ENCODE measurements at regions not wholly inside any gene's neighbourhood (a gene's known extent, or its start where the extent isn't known, plus 50 kb on each side); places are given as distances from the start of the nearest gene placed in this dataset.
A peak's percentile ranks its signal among the peaks of the same experiment; 100 is the strongest.

DNA sequence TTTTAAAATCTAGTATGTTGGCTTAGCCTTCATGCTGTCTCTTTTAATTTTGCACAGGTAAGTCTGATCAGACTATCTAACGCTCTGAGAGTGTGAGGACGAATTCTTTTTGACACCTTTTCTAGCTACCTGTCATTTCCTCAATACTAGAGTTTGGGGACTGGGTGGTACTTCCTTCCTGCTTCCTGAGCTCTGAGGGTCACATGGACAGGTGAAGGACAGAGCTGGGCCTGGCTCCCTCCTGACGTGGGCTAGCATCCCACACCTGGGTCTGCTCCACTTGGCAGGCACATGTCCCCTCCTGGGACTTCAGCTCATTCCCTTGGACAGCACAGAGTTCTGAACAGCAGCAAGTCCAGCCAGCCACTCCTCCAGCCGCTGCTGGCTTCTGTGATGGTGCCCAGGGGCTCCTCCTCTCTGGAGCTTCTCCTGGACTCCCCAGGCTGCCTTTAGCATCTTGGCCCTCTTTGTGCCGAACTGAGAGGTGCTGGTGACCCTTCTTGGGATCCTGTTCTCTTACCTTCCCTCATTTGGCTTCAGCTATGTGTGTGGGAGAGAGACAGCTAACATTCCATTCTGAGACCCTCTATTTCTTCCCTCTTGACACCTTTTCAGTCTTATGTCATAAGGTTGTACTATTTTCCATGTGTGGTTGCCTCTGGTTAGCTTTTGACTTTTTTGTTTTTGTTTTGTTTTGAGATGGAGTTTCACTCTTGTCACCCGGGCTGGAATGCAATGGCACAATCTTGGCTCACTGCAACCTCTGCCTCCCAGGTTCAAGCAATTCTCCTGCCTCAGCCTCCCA lies 106.9 kb downstream of the B3GNT2 start:
- DNase-seq = no peak

DNA sequence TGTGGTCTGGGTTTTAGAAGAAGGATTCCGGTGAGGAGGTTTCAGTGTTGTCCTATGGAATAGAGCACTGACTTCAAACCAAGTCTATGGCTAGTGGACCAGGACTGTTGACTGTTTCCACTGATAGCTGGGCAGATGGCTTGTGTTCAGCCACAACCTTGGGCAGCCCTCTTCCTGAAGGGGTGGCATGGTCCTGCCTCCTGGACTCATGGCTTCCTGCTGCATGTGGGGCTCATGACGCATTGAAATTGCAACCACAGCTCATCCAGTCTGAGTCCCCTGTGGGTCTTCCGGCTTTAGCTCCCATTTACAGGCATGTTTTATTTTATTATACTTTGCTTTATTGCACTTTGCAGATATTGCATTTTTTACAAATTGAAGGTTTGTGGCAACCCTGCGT lies 105.0 kb downstream of the B3GNT2 start:
- peak; percentile 19 to 56 (median 51) for DNase-seq

GRCh38 chr2:62297624-62298010 lies 101.7 kb downstream of the B3GNT2 start:
- peak in 1 of 4 experiments; percentile 42 for DNase-seq

DNA sequence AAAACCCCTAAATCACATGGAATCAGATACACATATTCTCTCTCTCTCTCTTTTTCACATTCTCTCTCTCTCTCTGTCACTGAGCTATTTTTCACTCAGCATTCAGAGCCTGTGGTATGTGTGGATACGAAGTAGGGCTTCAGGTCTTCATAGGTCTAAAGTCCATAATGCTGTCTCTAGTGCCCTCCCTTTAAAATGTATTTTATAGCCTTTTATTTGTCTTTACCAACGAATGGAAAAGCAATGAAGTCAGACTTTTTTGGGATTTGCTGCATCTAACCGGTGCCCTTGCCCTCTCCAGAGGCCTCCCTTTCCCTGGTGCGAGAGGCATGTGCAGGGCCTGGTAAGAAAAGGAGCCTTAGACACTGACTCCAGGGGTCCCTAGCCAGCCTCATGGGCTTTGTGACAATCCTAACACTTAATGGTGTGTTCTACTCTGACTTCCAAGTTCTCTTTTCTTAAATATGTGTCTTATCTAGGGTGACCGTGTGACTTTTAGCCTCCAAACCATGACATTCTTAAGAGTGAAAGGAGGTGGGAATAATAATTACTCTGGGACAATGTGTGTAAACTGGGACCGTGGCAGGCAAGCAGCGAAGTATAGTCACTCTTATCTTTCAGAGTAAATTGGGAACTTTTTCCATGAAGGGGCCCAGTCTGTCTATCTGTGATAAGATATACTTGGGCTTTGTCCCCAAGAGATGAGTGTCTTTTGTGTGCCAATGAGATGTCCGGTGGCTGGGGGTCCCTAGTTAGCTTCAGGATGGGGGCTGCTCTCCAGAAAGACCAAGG lies 101.1 kb downstream of the B3GNT2 start:
- no peak for DNase-seq

DNA sequence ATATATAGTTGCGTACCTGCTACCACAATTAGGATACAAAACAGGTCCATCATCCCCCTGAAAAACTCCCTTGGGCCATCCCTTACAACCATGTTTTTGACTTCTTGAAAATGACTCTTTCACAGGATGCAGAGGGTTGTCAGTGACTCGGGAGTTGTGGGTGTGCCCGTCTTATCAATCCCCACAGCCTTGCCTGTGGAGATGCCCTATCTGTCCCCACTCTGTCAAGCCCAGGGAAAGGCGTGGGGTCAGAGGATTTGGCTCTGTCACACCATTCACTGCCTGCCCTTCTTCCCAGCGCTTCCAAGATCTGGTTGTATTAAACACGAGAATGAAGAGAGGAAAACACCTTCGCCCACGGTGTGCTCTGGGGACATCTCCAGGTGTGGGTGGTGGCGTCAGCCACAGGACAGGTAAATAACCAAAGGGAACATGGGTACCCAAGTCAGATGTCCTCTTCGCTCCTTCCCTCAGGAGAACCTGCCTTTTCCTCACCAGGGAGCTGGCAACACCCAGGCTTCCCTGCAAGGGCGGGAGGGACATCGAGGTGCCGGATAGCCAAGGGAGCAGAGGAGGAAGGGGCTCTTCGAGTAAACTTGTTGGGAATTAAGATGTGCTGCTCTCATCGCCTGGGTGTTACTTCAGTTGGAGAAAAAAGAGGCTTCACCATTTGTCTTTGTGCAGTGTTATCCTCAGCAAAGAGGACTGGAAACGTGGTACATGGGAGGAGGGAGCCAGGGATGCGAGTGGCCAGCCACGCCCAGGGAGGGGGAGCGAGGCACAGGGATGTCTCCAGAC lies 100.3 kb downstream of the B3GNT2 start:
- DNase-seq = no peak

GRCh38 chr2:62293490-62294271 lies 97.8 kb downstream of the B3GNT2 start:
- DNase-seq = no peak

DNA sequence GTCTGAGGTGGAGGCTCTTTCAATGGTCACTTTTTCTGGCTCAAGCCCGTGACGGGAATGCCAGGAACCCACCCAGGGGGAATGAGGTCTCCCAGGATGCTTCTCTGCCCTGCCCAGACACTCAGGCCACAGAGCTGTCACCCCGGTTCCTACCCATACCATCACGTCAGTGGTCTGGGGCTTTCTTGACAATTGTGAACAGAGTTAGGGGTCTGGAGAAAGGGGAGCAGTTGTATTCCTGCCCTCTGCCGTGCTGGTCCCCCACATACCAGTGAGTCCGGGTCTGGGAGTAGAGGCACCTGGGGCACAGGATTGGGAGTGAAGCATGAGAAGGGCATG lies 97.2 kb downstream of the B3GNT2 start:
- DNase-seq = no peak

GRCh38 chr2:62292190-62292589 lies 96.3 kb downstream of the B3GNT2 start:
- peak in 2 of 4 experiments; percentile 22 to 36 for DNase-seq

GRCh38 chr2:62291517-62292137 lies 95.7 kb downstream of the B3GNT2 start:
- peak in 1 of 4 experiments; percentile 32 for DNase-seq

DNA sequence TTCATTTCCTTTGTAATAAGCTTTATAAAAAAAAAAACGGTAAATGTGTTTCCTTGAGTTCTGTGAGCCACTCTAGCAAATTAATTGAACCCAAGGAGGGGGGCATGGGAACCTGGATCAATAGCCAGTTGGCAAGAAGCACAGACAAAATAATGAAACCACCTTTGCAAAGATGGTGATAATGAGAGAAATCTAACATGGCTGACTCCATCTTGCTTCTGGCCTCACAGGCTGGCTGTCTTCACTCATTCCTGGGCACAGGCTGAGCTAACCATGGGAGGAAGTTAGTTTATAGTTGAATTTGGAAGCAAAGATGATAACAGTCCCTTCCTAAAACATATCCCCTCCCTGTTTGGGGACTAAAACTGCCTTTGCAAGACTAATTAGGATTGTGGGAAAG lies 95.1 kb downstream of the B3GNT2 start:
- no peak for DNase-seq

GRCh38 chr2:62287899-62288880 lies 92.3 kb downstream of the B3GNT2 start:
- peak; percentile 92 to 97 (median 96) for DNase-seq

DNA sequence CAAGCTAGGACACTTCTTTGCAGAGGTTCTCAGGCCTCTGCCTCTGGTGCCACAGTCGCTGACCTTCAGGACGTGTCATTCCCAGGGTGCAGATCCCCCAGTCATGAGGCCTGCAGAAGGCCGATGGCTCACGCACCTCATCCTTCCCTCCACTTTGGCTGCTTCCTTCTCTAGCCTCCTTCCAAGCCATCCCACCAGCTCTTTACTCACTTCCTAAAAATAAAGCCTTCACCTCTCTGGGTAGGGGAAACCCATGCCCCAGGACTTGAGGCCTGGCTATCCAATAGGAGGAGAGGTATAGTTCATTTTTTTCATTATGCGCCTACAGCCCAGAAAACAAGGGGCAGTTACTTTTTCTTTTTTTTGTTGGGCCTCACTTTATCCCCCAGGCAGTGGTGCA lies 91.4 kb downstream of the B3GNT2 start:
- peak; percentile 83 to 95 (median 88) for DNase-seq

DNA sequence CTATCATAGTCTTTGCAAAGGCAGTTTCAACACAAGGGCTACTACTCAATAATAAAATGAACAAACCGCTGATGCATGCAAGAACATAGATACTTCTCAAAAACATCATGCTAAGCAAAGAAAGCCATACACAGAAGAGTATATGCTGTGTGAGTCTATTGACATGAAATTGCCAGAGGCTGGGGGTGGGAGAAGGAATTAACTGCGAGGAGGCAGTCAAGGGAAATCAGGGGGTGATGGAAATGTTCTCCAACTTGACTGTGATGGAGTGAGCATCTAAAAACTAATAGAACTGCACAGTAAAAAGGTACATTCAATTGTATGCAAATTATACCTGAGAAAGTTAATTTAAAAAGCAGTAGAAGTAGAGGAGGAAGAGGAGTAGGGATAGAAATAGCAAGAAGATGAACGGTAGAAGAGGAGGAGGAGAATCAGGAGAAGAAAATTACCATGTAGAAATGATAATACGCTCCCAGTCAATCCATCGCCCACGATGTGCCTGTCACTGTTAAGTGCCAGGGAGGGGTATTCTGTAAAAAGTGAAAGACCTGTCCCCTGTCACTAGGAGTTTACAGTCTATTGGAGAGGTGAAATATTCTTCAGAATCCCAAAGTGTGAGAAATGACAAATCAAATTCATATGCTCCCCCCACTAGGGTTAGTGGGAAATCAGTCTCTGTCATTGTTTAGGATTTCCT lies 90.3 kb downstream of the B3GNT2 start:
- peak in 2 of 4 experiments; percentile 45 to 55 for DNase-seq

DNA sequence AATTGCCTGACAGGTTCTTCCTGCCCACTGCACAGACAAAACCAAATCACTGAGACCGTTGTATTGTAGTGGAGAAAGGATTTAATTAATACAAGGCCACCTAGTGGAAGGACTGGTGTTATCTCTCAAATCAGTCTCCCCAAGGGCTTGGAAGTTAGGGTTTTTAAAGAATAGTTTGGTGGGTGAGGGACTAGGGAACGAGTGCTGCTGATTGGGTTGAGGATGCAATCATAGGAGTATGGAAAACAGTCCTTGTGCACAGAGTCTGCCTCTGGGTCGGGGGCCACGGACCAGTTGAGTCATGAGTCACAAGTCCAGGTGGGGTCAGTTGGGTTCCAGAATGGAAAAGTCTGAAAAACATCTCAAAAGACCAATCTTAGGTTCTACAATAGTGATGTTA lies 89.1 kb downstream of the B3GNT2 start:
- no peak for DNase-seq

GRCh38 chr2:62284471-62284870 lies 88.6 kb downstream of the B3GNT2 start:
- DNase-seq = no peak

- DNase-seq = no peak
These were observed 87.2 kb downstream of the B3GNT2 start for GRCh38 chr2:62283147-62283546.

GRCh38 chr2:62281663-62282062 lies 85.7 kb downstream of the B3GNT2 start:
- DNase-seq = no peak

DNA sequence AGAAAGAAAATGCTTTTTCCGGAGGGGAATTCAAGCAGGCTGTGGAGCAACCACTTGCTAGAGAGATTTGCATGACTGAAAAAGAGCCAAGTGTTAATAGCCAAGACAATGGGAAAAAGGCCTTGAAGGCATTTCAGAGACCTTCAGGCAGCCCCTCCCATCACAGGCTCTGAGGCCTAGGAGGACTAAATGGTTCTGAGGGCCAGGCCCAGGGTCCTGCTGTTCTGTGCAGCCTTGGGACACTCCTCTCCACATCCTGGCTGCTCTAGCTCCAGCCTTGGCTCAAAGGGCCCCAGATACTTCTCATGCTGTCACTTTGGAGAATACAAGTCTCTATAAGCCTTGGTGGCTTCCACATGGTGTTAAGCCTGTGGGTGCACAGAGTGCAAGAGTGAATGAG lies 81.8 kb downstream of the B3GNT2 start:
- no peak for DNase-seq
